Endothelial cell of umbilical vein (primary cell): ENCODE measurements at regions not wholly inside any gene's neighbourhood (a gene's known extent, or its start where the extent isn't known, plus 50 kb on each side); places are given as distances from the start of the nearest gene placed in this dataset.

Experiments
- CTCF ChIP-seq, 2 donors: IDR thresholded peaks; 1 replicate in 1 of 2; 2 replicates in 1 of 2; pipeline ENCODE4 v1.5.1; 2011; ENCODE audit warnings: low read length in 2 of 2, mild to moderate bottlenecking in 2 of 2, moderate library complexity in 2 of 2, control low read depth in 1 of 2, inconsistent platforms in 1 of 2, low read depth in 1 of 2; ENCODE audit not compliant: insufficient read depth in 1 of 2; ENCODE audit errors: extremely low read depth in 1 of 2
- MYC ChIP-seq: IDR thresholded peaks from one replicate; pipeline ENCODE4 v1.6.1; 2011; ENCODE audit warnings: mild to moderate bottlenecking, low read depth, low read length
- POLR2A ChIP-seq: IDR thresholded peaks from 2 replicates; pipeline ENCODE4 v1.6.1; 2012; ENCODE audit warnings: low read depth, mild to moderate bottlenecking, control low read depth, low read length

- TF ChIP-seq POLR2A: no peak
- TF ChIP-seq CTCF (IDR thresholded peaks at IDR 0.05; ENCODE audit: extremely low read depth in 1 of 2, insufficient read depth in 1 of 2, low read depth in 1 of 2, low read length in 2 of 2): no peak
- no peak for TF ChIP-seq MYC
Measured at GRCh38 chr5:115735108-115735998, 81.1 kb downstream of the CDO1 start.
